HG03432 (cell line): ENCODE measurements at regions not wholly inside any gene's neighbourhood (a gene's known extent, or its start where the extent isn't known, plus 50 kb on each side); places are given as distances from the start of the nearest gene placed in this dataset.
A peak's percentile ranks its signal among the peaks of the same experiment; 100 is the strongest.
"Not testable (repeated sequence)": the region's sequence is repeated elsewhere in the genome, so short reads cannot be mapped to it uniquely, and the experiment has no call there.

Source experiments
- ATAC-seq: cut with Tn5 transposase; IDR thresholded peaks from one replicate; pipeline ENCODE4 v1.9.1; 2021; ENCODE audit warnings: mild to moderate bottlenecking, moderate library complexity; ENCODE audit not compliant: unreplicated experiment

- ATAC-seq, result no peak
Observed at GRCh38 chr14:83128783-83129182, 1595.1 kb upstream of the SEL1L start.

- ATAC-seq, result no peak
Observed at GRCh38 chr14:83129496-83129895, 1595.8 kb upstream of the SEL1L start.

- no peak for ATAC-seq
Observed at GRCh38 chr14:83133981-83134645, 1600.5 kb upstream of the SEL1L start.

- ATAC-seq, result no peak
Observed at GRCh38 chr14:83140756-83141155, 1607.1 kb upstream of the SEL1L start.

- no peak for ATAC-seq
Observed at GRCh38 chr14:83147006-83147405, 1613.4 kb upstream of the SEL1L start.

GRCh38 chr14:83151571-83151970, 1617.9 kb upstream of the SEL1L start:
- no peak for ATAC-seq

- ATAC-seq, result no peak
Observed at GRCh38 chr14:83153081-83153480, 1619.4 kb upstream of the SEL1L start.

- ATAC-seq, result no peak
Observed at GRCh38 chr14:83162361-83162929, 1628.8 kb upstream of the SEL1L start.

- ATAC-seq, result no peak
Observed at GRCh38 chr14:83163016-83163415, 1629.4 kb upstream of the SEL1L start.

- no peak for ATAC-seq
Observed at GRCh38 chr14:83164016-83164415, 1630.4 kb upstream of the SEL1L start.

GRCh38 chr14:83164591-83164990, 1630.9 kb upstream of the SEL1L start:
- no peak for ATAC-seq

GRCh38 chr14:83170165-83170564, 1636.5 kb upstream of the SEL1L start:
- no peak for ATAC-seq

GRCh38 chr14:83171761-83172160, 1638.1 kb upstream of the SEL1L start:
- no peak for ATAC-seq

- ATAC-seq, result no peak
Observed at GRCh38 chr14:83172363-83172762, 1638.7 kb upstream of the SEL1L start.

GRCh38 chr14:83173687-83174086, 1640.0 kb upstream of the SEL1L start:
- peak; percentile 63 for ATAC-seq

GRCh38 chr14:83184531-83184930, 1650.9 kb upstream of the SEL1L start:
- ATAC-seq, result no peak

- not testable (repeated sequence) for ATAC-seq
Observed at GRCh38 chr14:83188311-83188710, 1654.7 kb upstream of the SEL1L start.

GRCh38 chr14:83196236-83196635, 1662.6 kb upstream of the SEL1L start:
- ATAC-seq, result no peak

- no peak for ATAC-seq
Observed at GRCh38 chr14:83197271-83197670, 1663.6 kb upstream of the SEL1L start.

GRCh38 chr14:83207550-83207949, 1673.9 kb upstream of the SEL1L start:
- ATAC-seq, result no peak

GRCh38 chr14:83208341-83208740, 1674.7 kb upstream of the SEL1L start:
- ATAC-seq, result no peak

- ATAC-seq, result no peak
Observed at GRCh38 chr14:83217492-83217891, 1683.8 kb upstream of the SEL1L start.
